GM23338 (cell line): ENCODE measurements at regions not wholly inside any gene's neighbourhood (a gene's known extent, or its start where the extent isn't known, plus 50 kb on each side); places are given as distances from the start of the nearest gene placed in this dataset.
A peak's percentile ranks its signal among the peaks of the same experiment; 100 is the strongest.

Experiments used
- ATAC-seq: fragments of 200-7000 bp; cut with Tn5 transposase; 3 replicates; pipeline ENCODE4 v1.9.1; 2020
- DNase-seq: peaks from one replicate; pipeline ENCODE4 v3.0.0-alpha.2; 2015; ENCODE audit warnings: low spot score
- H2AFZ ChIP-seq: fragments of 200-600 bp; sonication (generic); 2 replicates; pipeline ENCODE4 v1.8.0; 2016; ENCODE audit warnings: antibody characterized with exemption, mild to moderate bottlenecking, moderate library complexity
- H3F3A ChIP-seq: fragments of 200-600 bp; sonication (generic); replicated peaks from 2 replicates; pipeline ENCODE4 v1.8.0; 2017; ENCODE audit warnings: antibody characterized with exemption, mixed run types, low read depth
- H3K27ac ChIP-seq: fragments of 200-600 bp; sonication (generic); 2 replicates; pipeline ENCODE4 v1.6.1; 2016; ENCODE audit warnings: low read depth
- H3K27me3 ChIP-seq: fragments of 200-600 bp; sonication (generic); 2 replicates; pipeline ENCODE4 v1.8.0; 2016; ENCODE audit warnings: mild to moderate bottlenecking, mixed run types, moderate library complexity; ENCODE audit not compliant: insufficient read depth
- H3K36me3 ChIP-seq: fragments of 200-600 bp; sonication (generic); 2 replicates; pipeline ENCODE4 v1.8.0; 2016; ENCODE audit warnings: mild to moderate bottlenecking; ENCODE audit not compliant: insufficient read depth
- H3K4me1 ChIP-seq: fragments of 200-600 bp; sonication (generic); 2 replicates; pipeline ENCODE4 v1.8.0; 2016; ENCODE audit warnings: mild to moderate bottlenecking, moderate library complexity; ENCODE audit not compliant: insufficient read depth
- H3K4me2 ChIP-seq: fragments of 200-600 bp; sonication (generic); 2 replicates; pipeline ENCODE4 v1.7.1; 2017; ENCODE audit warnings: mixed run types
- H3K4me3 ChIP-seq: fragments of 200-600 bp; sonication (generic); 2 replicates; pipeline ENCODE4 v1.6.1; 2016; ENCODE audit warnings: mixed run types
- H3K79me2 ChIP-seq: fragments of 200-600 bp; sonication (generic); replicated peaks from 2 replicates; pipeline ENCODE4 v1.8.0; 2017; ENCODE audit warnings: mild to moderate bottlenecking; ENCODE audit not compliant: insufficient read depth
- H3K9me2 ChIP-seq: fragments of 200-600 bp; sonication (generic); 2 replicates; pipeline ENCODE4 v1.8.0; 2017; ENCODE audit not compliant: insufficient read depth
- H4K20me1 ChIP-seq: fragments of 200-600 bp; sonication (generic); replicated peaks from 2 replicates; pipeline ENCODE4 v1.8.0; 2017; ENCODE audit warnings: mild to moderate bottlenecking; ENCODE audit not compliant: insufficient read depth
- H3K27ac Mint-ChIP-seq: 2 replicates; pipeline ENCODE4 v1.8.0; 2020; ENCODE audit warnings: inconsistent platforms, mild to moderate bottlenecking, moderate library complexity, mixed read lengths
- H3K27me3 Mint-ChIP-seq: 3 replicates; pipeline ENCODE4 v1.8.0; 2022; ENCODE audit warnings: low read depth, mild to moderate bottlenecking, moderate library complexity, mixed read lengths, inconsistent platforms; ENCODE audit not compliant: insufficient read depth, poor library complexity
- H3K36me3 Mint-ChIP-seq: 3 replicates; pipeline ENCODE4 v1.8.0; 2021; ENCODE audit warnings: low read depth, mild to moderate bottlenecking, inconsistent platforms, moderate library complexity, mixed read lengths
- H3K4me1 Mint-ChIP-seq: 3 replicates; pipeline ENCODE4 v1.8.0; 2020; ENCODE audit warnings: mild to moderate bottlenecking, inconsistent platforms, mixed read lengths
- H3K4me3 Mint-ChIP-seq: 3 replicates; pipeline ENCODE4 v1.8.0; 2021; ENCODE audit warnings: moderate library complexity, mild to moderate bottlenecking, inconsistent platforms, mixed read lengths
- H3K9me3 Mint-ChIP-seq: 3 replicates; pipeline ENCODE4 v1.8.0; 2020; ENCODE audit warnings: moderate library complexity, mild to moderate bottlenecking, inconsistent platforms, mixed read lengths
- CREB1 ChIP-seq: fragments of 250-450 bp; sonication (Bioruptor Pico); IDR thresholded peaks from 2 replicates; pipeline ENCODE4 v1.5.0; 2020; ENCODE audit warnings: low read depth, mild to moderate bottlenecking, moderate library complexity
- JUNB ChIP-seq: IDR thresholded peaks from one replicate; pipeline ENCODE4 v1.6.1; 2016; ENCODE audit warnings: antibody characterized with exemption; ENCODE audit not compliant: unreplicated experiment
- NANOG ChIP-seq: IDR thresholded peaks from 2 replicates; pipeline ENCODE4 v1.6.1; 2016; ENCODE audit warnings: antibody characterized with exemption, borderline replicate concordance
- POLR2AphosphoS5 ChIP-seq: IDR thresholded peaks from 2 replicates; pipeline ENCODE4 v1.6.1; 2016; ENCODE audit warnings: antibody characterized with exemption, low read depth
- ZNF114 ChIP-seq: fragments of 250-450 bp; sonication (Bioruptor Pico); IDR thresholded peaks from 2 replicates; pipeline ENCODE4 v1.5.0; 2020; ENCODE audit warnings: mild to moderate bottlenecking, moderate library complexity
- ZNF462 ChIP-seq: fragments of 250-450 bp; sonication (Bioruptor Pico); IDR thresholded peaks from 2 replicates; pipeline ENCODE4 v1.5.0; 2020; ENCODE audit warnings: mild to moderate bottlenecking, moderate library complexity
- TF ChIP-seq, protein P1 (sequence below): IDR thresholded peaks from 2 replicates; pipeline ENCODE4 v1.6.1; 2016; ENCODE audit warnings: antibody characterized with exemption

- TF ChIP-seq, protein P1, sequence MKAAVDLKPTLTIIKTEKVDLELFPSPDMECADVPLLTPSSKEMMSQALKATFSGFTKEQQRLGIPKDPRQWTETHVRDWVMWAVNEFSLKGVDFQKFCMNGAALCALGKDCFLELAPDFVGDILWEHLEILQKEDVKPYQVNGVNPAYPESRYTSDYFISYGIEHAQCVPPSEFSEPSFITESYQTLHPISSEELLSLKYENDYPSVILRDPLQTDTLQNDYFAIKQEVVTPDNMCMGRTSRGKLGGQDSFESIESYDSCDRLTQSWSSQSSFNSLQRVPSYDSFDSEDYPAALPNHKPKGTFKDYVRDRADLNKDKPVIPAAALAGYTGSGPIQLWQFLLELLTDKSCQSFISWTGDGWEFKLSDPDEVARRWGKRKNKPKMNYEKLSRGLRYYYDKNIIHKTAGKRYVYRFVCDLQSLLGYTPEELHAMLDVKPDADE = no peak
- TF ChIP-seq CREB1 (CRISPR knock-in tag) = no peak
- no peak for TF ChIP-seq NANOG
Observed at GRCh38 chr11:41675205-41675604, 215.8 kb upstream of the LRRC4C start (continued).

DNA sequence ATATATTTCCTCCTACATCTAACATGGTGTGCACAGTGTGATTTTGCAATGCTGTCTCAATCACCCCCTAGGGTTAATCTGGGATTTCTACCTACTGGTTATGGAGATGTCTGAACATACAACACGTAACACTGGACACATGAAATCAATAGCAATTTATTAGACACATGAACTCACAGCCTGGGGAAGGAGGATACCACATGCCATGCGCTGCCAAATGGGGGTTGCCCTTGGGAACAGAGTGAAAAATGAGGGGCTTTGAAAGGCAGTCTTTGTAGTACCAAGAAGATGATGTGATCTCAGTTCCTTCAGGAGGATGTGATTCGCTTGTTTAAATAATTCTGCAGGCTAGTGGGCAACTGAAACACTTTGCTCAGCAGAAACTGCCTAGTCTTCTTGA lies 253.6 kb upstream of the LRRC4C start:
- peaks cover 33% of the 10 kb centered on the region for H3K4me1 Mint-ChIP-seq
- peaks cover 11% of the 10 kb centered on the region for H3K9me2 ChIP-seq
- no peaks in the 10 kb centered on the region for H3F3A ChIP-seq
- H3K27ac ChIP-seq = no peak overlapping the region
- TF ChIP-seq JUNB = no peak
- TF ChIP-seq POLR2AphosphoS5 = no peak
- TF ChIP-seq ZNF114 (CRISPR knock-in tag) = no peak
- no peak for TF ChIP-seq CREB1 (CRISPR knock-in tag)
- TF ChIP-seq, protein P1 = no peak
- peaks cover 6% of the 10 kb centered on the region; the same call in 2 of the 3 replicates for H3K36me3 Mint-ChIP-seq
- H3K27me3 ChIP-seq = no peaks in the 10 kb centered on the region
- no peak overlapping the region for H3K4me3 ChIP-seq
- peak overlapping the region; percentile 47; the same call in 1 of the 2 replicates for H3K27ac Mint-ChIP-seq
- no peaks in the 10 kb centered on the region for H3K36me3 ChIP-seq
- peaks cover 6% of the 10 kb centered on the region; the same call in 1 of the 2 replicates for H3K4me1 ChIP-seq
- H3K9me3 Mint-ChIP-seq = peaks cover 3% of the 10 kb centered on the region; the same call in 2 of the 3 replicates
- H3K4me3 Mint-ChIP-seq = no peak overlapping the region
- no peaks in the 10 kb centered on the region for H3K27me3 Mint-ChIP-seq
- no peaks in the 10 kb centered on the region for H3K79me2 ChIP-seq
- H2AFZ ChIP-seq = no peak overlapping the region
- ATAC-seq = no peak
- DNase-seq = no peak
- no peak overlapping the region for H3K4me2 ChIP-seq
- H4K20me1 ChIP-seq = no peaks in the 10 kb centered on the region

DNA sequence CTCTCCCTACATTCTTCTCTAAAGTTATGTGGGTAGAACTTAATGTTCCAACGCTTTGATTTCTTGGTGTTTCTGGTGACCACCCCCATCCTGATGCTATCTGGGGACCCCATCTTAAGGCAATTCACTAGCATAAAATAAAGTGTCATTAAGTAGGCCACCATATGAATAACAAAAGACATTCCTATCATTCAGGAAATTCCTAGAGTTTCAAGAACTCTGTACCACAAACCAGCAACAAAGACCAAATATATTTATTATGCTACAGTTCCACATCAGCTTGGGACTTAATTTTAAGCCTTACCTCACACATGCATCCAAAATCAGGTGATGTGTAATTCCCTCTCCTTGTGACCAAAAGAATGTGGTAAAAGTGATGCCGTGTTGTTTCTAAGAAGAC lies 254.6 kb upstream of the LRRC4C start:
- H3K4me2 ChIP-seq = peak overlapping the region; percentile 8; the same call in 1 of the 2 replicates
- no peaks in the 10 kb centered on the region for H3K79me2 ChIP-seq
- H4K20me1 ChIP-seq = no peaks in the 10 kb centered on the region
- peak; percentile 48; the same call in 2 of the 3 replicates for ATAC-seq
- no peaks in the 10 kb centered on the region for H3K27me3 ChIP-seq
- no peaks in the 10 kb centered on the region for H3K36me3 ChIP-seq
- no peak overlapping the region for H3K4me3 ChIP-seq
- peaks cover 6% of the 10 kb centered on the region; the same call in 1 of the 2 replicates for H3K4me1 ChIP-seq
- no peaks in the 10 kb centered on the region for H3K27me3 Mint-ChIP-seq
- H3K27ac Mint-ChIP-seq = peak overlapping the region; percentile 76
- DNase-seq = peak; percentile 61
- peaks cover 3% of the 10 kb centered on the region; the same call in 2 of the 3 replicates for H3K9me3 Mint-ChIP-seq
- H2AFZ ChIP-seq = no peak overlapping the region
- peak overlapping the region; percentile 6; the same call in 1 of the 2 replicates for H3K27ac ChIP-seq
- no peaks in the 10 kb centered on the region for H3F3A ChIP-seq
- no peak overlapping the region; the same call in 2 of the 3 replicates for H3K4me3 Mint-ChIP-seq
- H3K9me2 ChIP-seq = peaks cover 11% of the 10 kb centered on the region
- peaks cover 27% of the 10 kb centered on the region for H3K4me1 Mint-ChIP-seq
- TF ChIP-seq ZNF462 (CRISPR knock-in tag) (peak; percentile 18; the same call in 1 of the 2 replicates), POLR2AphosphoS5 (no peak)
- H3K36me3 Mint-ChIP-seq = peaks cover 6% of the 10 kb centered on the region; the same call in 2 of the 3 replicates
